ENCODE measurements at regions not wholly inside any gene's neighbourhood (a gene's known extent, or its start where the extent isn't known, plus 50 kb on each side); places are given as distances from the start of the nearest gene placed in this dataset.

DNA sequence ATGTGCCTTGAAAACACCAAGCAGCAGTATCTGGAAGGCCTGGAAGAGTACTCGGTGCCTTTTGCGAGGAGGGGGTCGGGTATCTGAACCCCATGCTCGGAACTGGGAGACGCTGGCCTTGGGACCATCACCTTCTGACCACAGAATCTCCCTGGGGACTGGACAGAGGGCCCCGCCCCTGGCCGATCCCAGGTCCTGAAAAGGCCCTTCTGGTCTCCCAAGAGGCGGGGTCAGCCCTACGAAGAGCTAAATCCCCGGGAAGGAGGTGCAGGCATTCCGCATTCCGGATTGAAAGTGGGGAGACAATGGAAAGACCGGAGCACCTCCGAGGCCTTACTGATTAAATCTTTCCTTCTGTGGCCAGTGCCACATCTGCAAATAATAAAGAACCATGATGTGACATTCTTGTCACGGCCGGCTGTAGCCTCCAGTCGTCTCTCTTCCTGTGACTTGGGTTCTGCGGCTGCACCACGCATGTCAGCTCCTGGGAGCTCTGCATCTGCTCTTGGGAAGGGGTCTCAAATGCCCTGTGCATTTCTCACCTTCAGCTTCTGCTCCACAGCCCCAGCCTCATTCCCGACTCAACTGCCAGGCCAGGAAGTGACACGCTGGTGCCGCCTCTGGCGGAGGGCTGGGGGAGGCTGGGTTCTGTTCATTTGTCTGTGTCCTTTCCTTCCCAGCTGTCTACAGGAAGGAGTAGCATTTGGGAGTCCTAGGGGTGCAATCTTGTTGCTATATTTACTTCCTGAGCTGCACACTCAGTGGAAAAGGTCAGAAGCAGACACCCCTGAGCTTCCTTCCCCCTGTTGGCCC lies 173.5 kb downstream of the KLF13 start:
- H3K27ac ChIP-seq (ENCODE audit: insufficient read depth, low read length): no peak overlapping the region
- H3K4me3 ChIP-seq (replicated peaks in 1 of 4; ENCODE audit: control extremely low read depth in 1 of 4, insufficient read depth in 1 of 4, low read depth in 3 of 4, low read length in 4 of 4): no peak overlapping the region
- no peaks in the 10 kb centered on the region for H3K79me2 ChIP-seq (ENCODE audit: control insufficient read depth, insufficient read depth, low read length)
- no peak for DNase-seq (ENCODE audit: low read depth in 2 of 2)
- no peak overlapping the region for H3K9ac ChIP-seq (ENCODE audit: insufficient read depth, low read length)
- H3K27me3 ChIP-seq (ENCODE audit: control insufficient read depth, insufficient read depth, low read length): no peaks in the 10 kb centered on the region
- H2AFZ ChIP-seq (ENCODE audit: low read length): no peak overlapping the region
- H3K36me3 ChIP-seq (ENCODE audit: control insufficient read depth, insufficient read depth, low read length): no peaks in the 10 kb centered on the region
- H3K4me2 ChIP-seq (ENCODE audit: extremely low read depth, insufficient read depth, low read length): no peak overlapping the region
- no peaks in the 10 kb centered on the region for H3K9me3 ChIP-seq (ENCODE audit: control insufficient read depth, insufficient read depth, low read depth, low read length)
- H3K4me1 ChIP-seq (ENCODE audit: control insufficient read depth, extremely low read depth, insufficient read depth, low read length): no peaks in the 10 kb centered on the region
- H4K20me1 ChIP-seq (ENCODE audit: control insufficient read depth, extremely low read depth, insufficient read depth, low read length): no peaks in the 10 kb centered on the region
- TF ChIP-seq EZH2 (IDR thresholded peaks at IDR 0.05; ENCODE audit: low read length, missing control alignments): no peak

DNA sequence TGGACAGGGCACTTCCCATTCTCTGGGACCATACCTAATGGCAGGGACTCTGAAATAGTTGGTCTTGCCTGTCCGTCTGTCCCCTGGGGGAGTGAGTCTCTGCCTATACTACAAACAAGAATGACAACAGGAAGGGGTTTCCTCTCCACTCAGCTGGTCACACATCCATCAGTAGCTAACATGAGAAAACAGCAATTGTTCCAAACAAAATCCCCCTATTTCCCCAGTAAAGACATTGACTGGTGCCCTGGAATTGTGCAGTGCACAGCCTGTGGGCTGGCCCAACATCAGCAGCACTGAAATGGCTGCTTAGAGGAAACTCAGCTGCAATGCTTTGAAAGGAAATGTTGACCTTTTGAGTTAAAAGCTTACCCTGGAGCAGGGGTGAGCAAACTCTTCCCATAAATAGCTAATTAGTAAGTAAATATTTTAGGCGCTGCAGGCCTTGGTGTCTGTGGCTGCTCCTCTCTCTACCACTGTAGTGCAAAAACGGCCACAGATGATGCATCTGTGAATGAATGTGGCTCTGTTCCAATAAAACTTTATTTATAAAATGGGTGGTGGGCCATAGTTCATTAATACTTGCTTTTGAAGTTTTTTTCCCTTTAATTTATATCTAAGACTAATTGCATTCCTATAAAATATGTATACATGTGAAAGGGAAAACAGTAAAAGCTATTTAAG lies 174.3 kb downstream of the KLF13 start:
- Histone ChIP-seq H3K4me2 (ENCODE audit: extremely low read depth, insufficient read depth, low read length) (no peak overlapping the region), H2AFZ (ENCODE audit: low read length) (no peak overlapping the region), H3K27me3 (ENCODE audit: control insufficient read depth, insufficient read depth, low read length) (no peaks in the 10 kb centered on the region), H3K27ac (ENCODE audit: insufficient read depth, low read length) (no peak overlapping the region), H3K36me3 (ENCODE audit: control insufficient read depth, insufficient read depth, low read length) (no peaks in the 10 kb centered on the region), H4K20me1 (ENCODE audit: control insufficient read depth, extremely low read depth, insufficient read depth, low read length) (no peaks in the 10 kb centered on the region), H3K4me1 (ENCODE audit: control insufficient read depth, extremely low read depth, insufficient read depth, low read length) (no peaks in the 10 kb centered on the region), H3K4me3 (replicated peaks in 1 of 4; ENCODE audit: control extremely low read depth in 1 of 4, insufficient read depth in 1 of 4, low read depth in 3 of 4, low read length in 4 of 4) (no peak overlapping the region), H3K9ac (ENCODE audit: insufficient read depth, low read length) (no peak overlapping the region), H3K9me3 (ENCODE audit: control insufficient read depth, insufficient read depth, low read depth, low read length) (no peaks in the 10 kb centered on the region), H3K79me2 (ENCODE audit: control insufficient read depth, insufficient read depth, low read length) (no peaks in the 10 kb centered on the region)
- DNase-seq (ENCODE audit: low read depth in 2 of 2): no peak
- TF ChIP-seq, protein P1, sequence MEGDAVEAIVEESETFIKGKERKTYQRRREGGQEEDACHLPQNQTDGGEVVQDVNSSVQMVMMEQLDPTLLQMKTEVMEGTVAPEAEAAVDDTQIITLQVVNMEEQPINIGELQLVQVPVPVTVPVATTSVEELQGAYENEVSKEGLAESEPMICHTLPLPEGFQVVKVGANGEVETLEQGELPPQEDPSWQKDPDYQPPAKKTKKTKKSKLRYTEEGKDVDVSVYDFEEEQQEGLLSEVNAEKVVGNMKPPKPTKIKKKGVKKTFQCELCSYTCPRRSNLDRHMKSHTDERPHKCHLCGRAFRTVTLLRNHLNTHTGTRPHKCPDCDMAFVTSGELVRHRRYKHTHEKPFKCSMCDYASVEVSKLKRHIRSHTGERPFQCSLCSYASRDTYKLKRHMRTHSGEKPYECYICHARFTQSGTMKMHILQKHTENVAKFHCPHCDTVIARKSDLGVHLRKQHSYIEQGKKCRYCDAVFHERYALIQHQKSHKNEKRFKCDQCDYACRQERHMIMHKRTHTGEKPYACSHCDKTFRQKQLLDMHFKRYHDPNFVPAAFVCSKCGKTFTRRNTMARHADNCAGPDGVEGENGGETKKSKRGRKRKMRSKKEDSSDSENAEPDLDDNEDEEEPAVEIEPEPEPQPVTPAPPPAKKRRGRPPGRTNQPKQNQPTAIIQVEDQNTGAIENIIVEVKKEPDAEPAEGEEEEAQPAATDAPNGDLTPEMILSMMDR (conservative IDR thresholded peaks at IDR 0.05 in 1 of 2, IDR thresholded peaks at IDR 0.05 in 1 of 2; ENCODE audit: low read depth in 1 of 2, low read length in 2 of 2): no peak
- TF ChIP-seq EZH2 (IDR thresholded peaks at IDR 0.05; ENCODE audit: low read length, missing control alignments): no peak

DNA sequence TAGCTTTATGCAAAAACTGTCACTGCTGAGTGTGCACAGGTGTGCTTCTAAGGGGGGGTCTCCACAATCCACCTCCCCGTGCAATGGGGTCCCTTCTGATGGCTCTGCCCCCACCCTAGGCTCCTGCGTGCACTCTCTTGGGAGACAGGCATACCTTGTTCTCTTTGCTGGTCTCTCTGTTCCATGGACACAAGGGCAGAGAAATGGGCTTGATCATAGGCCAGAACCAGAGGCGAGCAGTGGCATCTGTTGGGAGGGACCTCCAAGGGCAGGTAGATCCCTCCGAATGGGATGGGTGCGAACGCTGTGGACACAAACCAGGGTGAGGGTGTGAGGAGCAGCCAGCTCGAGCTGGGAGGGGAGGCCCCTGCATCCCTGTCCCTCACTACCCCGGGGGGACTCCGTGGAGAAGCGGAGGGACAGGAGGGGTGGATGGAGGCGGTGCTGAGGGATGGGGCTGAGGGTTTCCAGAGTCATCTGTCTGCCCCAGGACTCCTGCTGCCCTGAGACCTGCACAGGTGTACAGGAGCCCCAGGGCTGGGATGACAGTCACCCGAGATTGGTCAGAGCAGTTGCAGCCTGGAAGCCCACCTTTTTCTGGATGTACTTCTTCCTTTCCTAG lies 175.0 kb downstream of the KLF13 start:
- Histone ChIP-seq H3K4me3 (replicated peaks in 1 of 4; ENCODE audit: control extremely low read depth in 1 of 4, insufficient read depth in 1 of 4, low read depth in 3 of 4, low read length in 4 of 4) (no peak overlapping the region), H3K4me2 (ENCODE audit: extremely low read depth, insufficient read depth, low read length) (no peak overlapping the region), H3K9ac (ENCODE audit: insufficient read depth, low read length) (no peak overlapping the region), H2AFZ (ENCODE audit: low read length) (no peak overlapping the region), H3K9me3 (ENCODE audit: control insufficient read depth, insufficient read depth, low read depth, low read length) (no peaks in the 10 kb centered on the region), H3K4me1 (ENCODE audit: control insufficient read depth, extremely low read depth, insufficient read depth, low read length) (no peaks in the 10 kb centered on the region), H3K27ac (ENCODE audit: insufficient read depth, low read length) (no peak overlapping the region), H3K79me2 (ENCODE audit: control insufficient read depth, insufficient read depth, low read length) (no peaks in the 10 kb centered on the region), H3K36me3 (ENCODE audit: control insufficient read depth, insufficient read depth, low read length) (no peaks in the 10 kb centered on the region), H3K27me3 (ENCODE audit: control insufficient read depth, insufficient read depth, low read length) (no peaks in the 10 kb centered on the region), H4K20me1 (ENCODE audit: control insufficient read depth, extremely low read depth, insufficient read depth, low read length) (no peaks in the 10 kb centered on the region)
- no peak for DNase-seq (ENCODE audit: low read depth in 2 of 2)
- TF ChIP-seq, protein P1 (conservative IDR thresholded peaks at IDR 0.05 in 1 of 2, IDR thresholded peaks at IDR 0.05 in 1 of 2; ENCODE audit: low read depth in 1 of 2, low read length in 2 of 2): no peak
- TF ChIP-seq EZH2 (IDR thresholded peaks at IDR 0.05; ENCODE audit: low read length, missing control alignments): no peak
